ENCODE measurements at regions not wholly inside any gene's neighbourhood (a gene's known extent, or its start where the extent isn't known, plus 50 kb on each side); places are given as distances from the start of the nearest gene placed in this dataset.
"Not testable (repeated sequence)": the region's sequence is repeated elsewhere in the genome, so short reads cannot be mapped to it uniquely, and the experiment has no call there.

GRCh38 chr2:236903978-236904377, 181.7 kb upstream of the COPS8 start:
- DNase-seq (ENCODE audit: low spot score) = no peak

GRCh38 chr2:236904389-236905263, 181.1 kb upstream of the COPS8 start:
- DNase-seq (ENCODE audit: low spot score) = no peak

GRCh38 chr2:236905976-236906375, 179.7 kb upstream of the COPS8 start:
- no peak for DNase-seq (ENCODE audit: low spot score)

GRCh38 chr2:236908439-236909192, 177.1 kb upstream of the COPS8 start:
- no peak for DNase-seq (ENCODE audit: low spot score)

- no peak for DNase-seq (ENCODE audit: low spot score)
These were observed 176.5 kb upstream of the COPS8 start for GRCh38 chr2:236909193-236909504.

GRCh38 chr2:236909802-236910201, 175.9 kb upstream of the COPS8 start:
- no peak for DNase-seq (ENCODE audit: low spot score)

- DNase-seq (ENCODE audit: low spot score) = no peak
These were observed 174.8 kb upstream of the COPS8 start for GRCh38 chr2:236910781-236911495.

GRCh38 chr2:236912326-236913120, 173.2 kb upstream of the COPS8 start:
- no peak for DNase-seq (ENCODE audit: low spot score)

- DNase-seq (ENCODE audit: low spot score) = no peak
These were observed 170.5 kb upstream of the COPS8 start for GRCh38 chr2:236915186-236915585.

GRCh38 chr2:236915726-236916125, 170.0 kb upstream of the COPS8 start:
- DNase-seq (ENCODE audit: low spot score) = no peak

GRCh38 chr2:236916181-236916580, 169.5 kb upstream of the COPS8 start:
- DNase-seq (ENCODE audit: low spot score) = no peak

- no peak for DNase-seq (ENCODE audit: low spot score)
These were observed 169.0 kb upstream of the COPS8 start for GRCh38 chr2:236916651-236917050.

GRCh38 chr2:236917164-236917563, 168.5 kb upstream of the COPS8 start:
- no peak for DNase-seq (ENCODE audit: low spot score)

GRCh38 chr2:236918545-236918944, 167.1 kb upstream of the COPS8 start:
- DNase-seq (ENCODE audit: low spot score) = no peak

GRCh38 chr2:236919209-236919608, 166.5 kb upstream of the COPS8 start:
- no peak for DNase-seq (ENCODE audit: low spot score)

GRCh38 chr2:236919801-236920379, 165.8 kb upstream of the COPS8 start:
- not testable (repeated sequence) for DNase-seq (ENCODE audit: low spot score)

GRCh38 chr2:236922061-236922460, 163.6 kb upstream of the COPS8 start:
- no peak for DNase-seq (ENCODE audit: low spot score)

GRCh38 chr2:236928380-236929037, 157.2 kb upstream of the COPS8 start:
- peak; percentile 30 for DNase-seq (ENCODE audit: low spot score)

- no peak for DNase-seq (ENCODE audit: low spot score)
These were observed 152.8 kb upstream of the COPS8 start for GRCh38 chr2:236932831-236933361.

- DNase-seq (ENCODE audit: low spot score) = no peak
These were observed 151.5 kb upstream of the COPS8 start for GRCh38 chr2:236934166-236934565.

- DNase-seq (ENCODE audit: low spot score) = no peak
These were observed 151.0 kb upstream of the COPS8 start for GRCh38 chr2:236934656-236935055.

All from kidney capillary endothelial cell (primary cell).